GM19035 (cell line): ENCODE measurements at regions not wholly inside any gene's neighbourhood (a gene's known extent, or its start where the extent isn't known, plus 50 kb on each side); places are given as distances from the start of the nearest gene placed in this dataset.

Source experiments
- ATAC-seq: cut with Tn5 transposase; IDR thresholded peaks from one replicate; pipeline ENCODE4 v1.9.1; 2021; ENCODE audit not compliant: unreplicated experiment

DNA sequence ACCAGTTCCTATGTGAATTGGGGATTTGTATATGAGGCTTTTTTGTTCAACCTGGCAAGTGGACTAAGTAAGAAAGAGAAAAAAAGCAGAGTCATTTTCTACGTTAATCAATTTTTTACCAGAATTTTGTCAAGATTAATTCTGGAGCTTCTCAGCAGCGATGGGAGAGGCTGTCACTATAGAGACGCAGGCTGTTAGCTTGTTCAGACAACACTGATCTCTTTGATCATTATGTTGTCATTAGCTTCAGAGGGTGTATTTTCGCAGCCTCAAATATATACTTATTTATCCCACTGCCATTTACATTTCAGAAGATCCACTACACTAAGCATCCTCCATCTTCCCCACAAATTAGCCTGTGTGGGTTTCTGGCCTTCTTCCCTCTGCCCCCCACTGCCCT is 196.7 kb upstream of the PFKP start:
- no peak for ATAC-seq

DNA sequence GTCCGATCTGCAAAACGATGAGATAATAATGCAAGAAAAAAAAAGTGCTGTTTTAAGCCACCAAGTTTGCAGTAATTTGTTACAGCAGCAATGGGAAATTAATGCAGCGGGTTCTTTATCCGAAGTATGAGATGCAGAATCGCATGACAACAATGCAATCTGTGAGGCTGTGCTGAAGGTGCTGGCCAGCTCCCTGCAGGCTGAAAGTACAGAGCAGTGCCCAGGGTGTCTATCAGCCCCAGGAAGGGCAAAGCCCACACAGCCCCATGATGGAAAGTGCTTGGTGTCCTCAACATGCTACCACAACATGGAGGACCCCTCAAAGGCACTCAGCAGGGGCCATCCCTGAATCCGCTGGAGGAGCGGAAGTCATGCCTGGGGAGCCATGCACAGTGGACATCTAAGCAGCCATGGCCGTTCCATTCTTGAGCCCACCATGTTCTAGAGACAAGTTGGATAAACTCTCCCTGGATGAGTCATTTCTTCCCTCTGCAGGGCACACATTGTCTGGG is 199.5 kb upstream of the PFKP start:
- no peak for ATAC-seq

DNA sequence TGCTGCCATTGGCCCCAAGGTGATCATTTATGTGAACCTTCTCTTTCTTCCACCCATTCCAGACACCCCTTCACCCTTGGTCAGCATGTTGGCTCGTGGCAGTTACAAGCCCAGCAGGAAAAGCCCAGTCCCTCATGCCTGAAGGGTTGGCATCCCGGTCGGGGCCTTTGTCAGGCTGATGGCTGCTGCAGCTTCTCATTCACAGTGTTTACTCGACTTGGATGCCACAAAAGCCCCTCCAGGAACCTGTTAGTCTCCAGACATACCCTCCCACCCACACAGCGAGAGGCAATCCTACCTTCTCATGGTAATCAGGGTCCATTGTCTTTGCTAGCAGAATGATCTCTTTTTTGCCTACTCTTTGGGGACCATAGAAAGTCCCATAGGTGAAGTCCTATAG is 200.8 kb upstream of the PFKP start:
- ATAC-seq = no peak

DNA sequence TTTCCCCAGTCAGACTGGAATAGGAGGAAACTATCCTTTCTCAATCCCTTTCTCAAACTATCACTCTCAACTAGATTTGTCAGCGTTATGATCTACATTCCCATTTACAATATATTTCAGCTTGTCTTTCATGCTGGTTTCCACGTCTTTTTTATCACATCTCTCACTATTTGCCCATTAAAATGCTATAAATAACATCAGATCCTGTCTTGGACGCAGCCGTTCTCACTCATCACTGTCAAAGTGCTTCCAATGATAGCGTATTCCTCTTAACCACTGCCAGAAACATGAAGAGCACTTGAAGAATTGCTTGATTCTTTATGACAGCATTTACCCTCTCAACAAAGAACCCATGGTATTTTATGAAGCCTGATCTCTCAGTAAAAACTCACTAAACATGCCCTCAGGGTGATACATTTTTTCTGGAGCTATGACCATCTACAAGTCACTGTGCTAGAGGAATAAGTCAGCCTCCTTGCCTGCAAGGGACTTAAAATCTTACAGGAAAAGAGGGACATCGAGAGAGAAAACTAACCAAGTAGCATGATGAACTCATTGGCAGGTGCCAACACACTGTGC is 205.6 kb upstream of the PFKP start:
- no peak for ATAC-seq

DNA sequence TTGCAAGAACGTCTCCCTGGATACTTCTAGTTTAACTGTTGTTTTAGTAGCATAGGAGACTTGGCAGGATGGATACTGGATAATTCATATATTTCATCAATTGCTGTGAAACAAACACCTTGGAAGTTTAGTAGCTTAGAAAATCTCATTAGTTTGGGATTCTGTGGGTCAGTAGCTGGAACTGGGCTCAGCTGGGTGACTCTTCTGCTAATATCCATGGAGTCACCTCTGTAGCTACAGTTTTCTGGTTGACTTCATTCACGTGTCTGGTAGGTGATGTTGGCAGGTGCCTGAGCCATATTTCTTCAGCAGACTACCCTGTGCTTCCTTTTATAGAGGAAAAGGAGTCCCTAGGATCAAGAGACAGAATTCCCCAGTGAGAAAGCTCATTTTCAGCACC is 208.9 kb upstream of the PFKP start:
- ATAC-seq = no peak

DNA sequence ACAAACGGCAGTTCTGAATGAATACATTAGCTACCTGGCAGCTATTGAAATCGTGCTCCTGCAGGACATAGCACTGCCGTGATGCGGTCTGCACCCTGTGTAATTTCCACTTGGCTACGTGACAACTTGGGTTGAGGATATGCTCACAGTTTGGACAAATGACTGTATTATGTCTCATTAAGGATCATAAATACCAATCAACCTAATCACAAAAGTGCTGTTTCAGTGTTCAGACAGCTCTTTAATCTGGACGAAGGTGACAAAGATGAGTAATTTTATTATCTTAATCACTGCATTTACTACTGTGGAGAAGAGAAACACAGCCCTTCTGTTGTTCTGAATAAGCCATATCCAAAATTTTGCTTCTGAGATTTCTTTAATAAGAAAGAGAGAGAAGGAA is 210.8 kb upstream of the PFKP start:
- no peak for ATAC-seq

DNA sequence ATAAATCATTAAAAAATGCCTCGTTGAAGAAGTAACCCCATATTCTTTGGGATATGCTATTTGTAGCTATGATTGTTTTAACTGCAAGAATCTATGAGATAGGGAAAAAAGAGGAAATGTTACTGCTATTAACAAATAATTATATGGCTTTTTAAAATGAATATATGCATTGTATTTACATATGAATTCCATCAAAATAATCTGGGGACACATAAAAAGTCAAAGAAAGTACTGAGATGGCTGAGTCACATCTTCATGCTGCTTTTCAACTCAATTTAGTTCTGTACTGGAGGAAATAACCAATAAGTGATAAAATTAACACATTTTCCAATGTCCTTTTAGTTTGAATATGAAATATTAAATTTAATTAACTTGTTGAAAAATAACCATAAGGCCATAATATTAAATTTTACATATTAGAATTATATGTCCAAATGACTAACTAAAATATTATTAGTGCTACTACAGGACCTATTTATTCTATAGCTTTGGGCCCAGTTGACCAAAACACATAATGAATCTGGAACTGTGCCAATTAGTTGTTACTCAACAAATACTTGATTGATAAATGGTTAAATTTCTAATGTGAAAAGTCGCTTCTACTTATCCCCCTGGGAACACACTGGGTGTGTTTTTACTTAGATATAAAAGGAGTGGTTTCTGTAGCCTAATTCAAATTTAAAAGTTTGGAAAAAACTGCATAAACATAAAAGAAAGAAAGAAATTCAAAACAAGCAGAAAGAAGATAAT is 214.6 kb upstream of the PFKP start:
- no peak for ATAC-seq

DNA sequence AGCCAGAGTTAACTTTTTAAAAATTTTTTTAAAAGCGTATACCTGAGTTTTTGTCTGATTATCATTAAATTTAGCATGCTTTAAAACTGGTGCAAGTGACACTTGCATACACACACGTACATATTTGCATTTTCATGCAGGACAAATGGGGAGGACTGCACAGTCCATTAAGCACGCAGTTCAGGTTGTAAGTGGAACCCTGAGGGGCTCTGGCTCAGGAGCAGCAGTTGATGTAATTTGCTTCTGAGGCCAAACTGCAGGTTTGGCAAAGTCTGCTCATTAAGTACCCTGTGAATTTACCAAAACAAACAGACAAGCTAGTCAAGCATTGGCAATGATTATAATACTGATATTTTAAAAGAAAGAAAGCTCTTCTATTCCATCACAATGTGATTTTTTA is 215.8 kb upstream of the PFKP start:
- ATAC-seq = no peak

DNA sequence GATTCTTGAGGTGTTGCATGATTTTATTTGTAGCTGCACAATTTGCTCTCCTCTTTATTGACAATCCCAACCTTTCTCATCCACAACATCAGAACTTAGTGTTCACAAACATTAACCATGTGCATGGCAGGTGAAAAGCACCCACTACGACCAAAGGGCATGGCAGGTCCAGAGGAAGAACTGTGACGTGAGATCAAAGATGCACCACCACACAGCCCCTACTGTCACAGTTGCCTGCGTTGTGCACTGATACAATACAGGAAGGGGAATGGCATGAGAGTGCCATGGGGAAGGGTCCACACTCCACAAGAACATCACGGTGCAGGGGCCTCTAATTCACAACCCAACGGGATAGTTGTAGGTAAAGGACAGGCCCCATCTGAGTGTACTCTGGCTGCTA is 217.1 kb upstream of the PFKP start:
- ATAC-seq = no peak

DNA sequence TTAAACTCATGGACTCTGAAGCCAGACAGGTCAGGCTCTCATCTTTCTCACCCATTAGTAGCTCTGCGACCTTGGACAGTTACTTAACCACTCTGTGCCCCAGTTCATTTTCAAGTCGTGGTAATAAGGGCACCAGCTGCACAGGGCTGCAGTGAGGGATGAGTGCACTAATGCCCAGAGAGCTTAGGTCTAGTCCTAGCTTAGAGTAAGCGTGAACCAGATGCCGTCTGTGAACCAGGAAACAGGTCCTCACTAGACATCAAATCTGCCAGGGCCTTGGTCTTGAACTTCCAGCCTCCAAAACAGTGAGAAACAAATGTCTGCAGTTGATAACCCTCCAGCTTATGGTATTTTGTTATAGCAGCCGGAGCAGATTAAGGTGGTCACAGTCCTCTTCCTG is 222.4 kb upstream of the PFKP start:
- ATAC-seq = no peak

DNA sequence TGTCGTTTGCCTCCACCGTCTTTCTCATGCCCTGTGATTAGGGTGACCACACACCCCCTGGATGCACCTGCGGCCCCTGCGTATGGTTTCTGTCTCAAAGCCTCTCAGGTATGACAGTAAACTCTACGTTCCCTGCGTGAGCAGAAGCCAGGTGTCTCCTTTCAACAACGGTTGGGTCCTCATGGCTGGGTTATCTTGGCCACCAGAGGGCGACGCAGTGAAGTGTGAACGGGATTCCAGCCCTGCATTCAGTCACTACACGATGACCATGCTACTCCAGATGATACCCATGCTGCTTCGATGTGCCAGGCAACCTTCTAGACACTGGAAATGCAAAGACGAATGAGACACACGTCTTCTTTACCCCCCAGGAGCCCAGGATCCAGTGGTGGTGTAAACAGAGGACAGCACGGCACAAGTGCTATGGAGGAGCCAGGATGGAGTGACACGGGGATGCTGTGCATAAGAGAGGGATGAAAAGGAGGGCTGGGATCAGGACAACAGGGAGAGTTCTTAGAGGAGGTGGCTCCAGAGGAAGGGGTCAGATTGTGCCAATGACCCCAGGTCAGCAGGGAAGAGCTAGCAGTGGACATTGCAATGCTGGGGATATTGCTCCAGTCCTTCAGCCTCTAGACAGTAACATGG is 228.1 kb upstream of the PFKP start:
- no peak for ATAC-seq

DNA sequence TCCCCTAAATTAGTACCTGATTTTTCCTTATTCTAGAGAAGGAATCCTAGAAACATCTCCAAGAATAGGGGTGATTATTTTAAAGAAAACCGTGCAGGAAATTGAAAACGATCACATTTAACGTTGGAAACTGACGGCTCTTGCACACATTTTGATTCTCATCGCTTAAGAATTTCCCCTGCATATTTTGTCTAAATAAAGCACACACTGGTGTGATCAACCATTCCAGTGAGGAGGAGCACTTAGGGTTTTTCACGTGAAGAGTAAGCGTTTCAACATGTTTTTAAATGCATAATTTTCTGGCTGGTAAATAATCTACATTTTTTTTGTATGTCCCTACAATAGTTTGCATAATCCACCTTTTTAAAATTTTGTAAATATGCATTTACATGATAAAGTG is 229.7 kb upstream of the PFKP start:
- ATAC-seq = no peak

DNA sequence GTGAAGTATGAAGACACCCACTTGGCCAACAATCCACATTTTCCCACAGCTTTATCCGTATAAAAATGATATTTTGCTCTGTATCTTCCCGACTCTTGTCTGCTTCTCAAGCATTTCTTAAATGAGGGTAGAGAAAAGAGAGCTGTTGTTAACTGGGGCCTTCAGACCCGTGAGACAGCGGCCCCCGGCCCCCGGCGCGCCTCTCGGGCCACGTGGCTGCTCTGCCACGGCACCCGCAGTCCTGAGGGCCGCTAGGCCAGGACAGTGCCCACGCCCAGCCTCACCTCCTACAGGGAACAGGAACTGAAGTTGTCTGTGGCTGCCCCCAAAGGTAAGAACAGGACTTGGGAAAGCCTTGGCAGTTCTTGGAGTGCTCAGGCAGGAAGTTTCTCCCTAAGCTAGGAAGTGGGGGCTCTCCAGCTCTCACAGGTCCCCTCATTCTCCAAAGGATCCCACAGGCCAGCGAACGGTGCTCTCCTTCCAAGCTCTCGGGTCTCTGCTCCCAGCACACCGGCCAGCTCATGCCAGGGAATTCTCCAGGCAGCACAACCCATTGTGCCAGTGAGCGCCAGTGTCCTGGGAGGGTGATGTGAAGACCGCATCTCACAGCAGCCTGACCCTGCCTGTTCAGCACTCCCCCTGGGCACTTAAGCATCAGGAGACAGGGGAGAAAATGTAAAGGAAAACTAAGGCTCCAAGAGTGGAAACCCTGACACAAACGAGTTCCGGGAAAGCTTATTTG is 230.3 kb upstream of the PFKP start:
- no peak for ATAC-seq

DNA sequence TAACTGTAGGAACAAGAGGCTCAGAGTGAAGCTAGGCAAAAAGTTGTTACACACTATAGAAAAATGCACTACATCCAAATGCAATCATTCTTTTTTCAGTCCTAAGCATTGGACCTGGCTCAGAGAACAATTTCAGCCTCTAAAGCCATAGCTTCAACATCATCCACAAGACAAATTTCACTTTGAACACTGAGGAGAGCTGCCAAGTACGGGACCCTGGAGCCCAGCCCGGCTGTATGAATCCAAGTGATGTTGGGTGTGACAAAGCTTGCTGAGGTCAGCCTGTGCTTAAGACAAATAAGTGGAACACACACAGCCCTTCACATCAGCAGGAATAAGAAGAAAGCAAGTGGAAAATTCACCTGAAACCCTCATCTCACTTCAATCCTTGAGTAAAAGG is 233.1 kb upstream of the PFKP start:
- no peak for ATAC-seq

DNA sequence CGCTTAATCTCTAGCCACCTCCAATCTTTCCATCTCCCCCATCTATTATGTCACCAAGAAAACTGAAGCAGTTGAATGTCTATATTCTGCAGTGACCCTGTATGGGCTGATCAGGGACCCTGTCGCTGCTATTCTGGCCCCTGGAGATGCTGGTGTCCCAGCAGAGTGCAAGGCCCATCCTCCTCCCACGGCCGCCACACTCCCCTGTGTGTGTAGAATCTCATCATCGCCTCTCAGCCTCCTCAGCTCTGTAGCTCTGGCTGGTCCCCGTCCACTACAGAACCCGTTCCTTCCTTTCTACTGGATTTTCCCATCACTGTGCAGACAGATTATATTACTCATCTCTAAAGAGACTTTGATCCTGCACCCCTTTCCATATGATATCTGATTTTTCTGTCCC is 235.8 kb upstream of the PFKP start:
- ATAC-seq = no peak

DNA sequence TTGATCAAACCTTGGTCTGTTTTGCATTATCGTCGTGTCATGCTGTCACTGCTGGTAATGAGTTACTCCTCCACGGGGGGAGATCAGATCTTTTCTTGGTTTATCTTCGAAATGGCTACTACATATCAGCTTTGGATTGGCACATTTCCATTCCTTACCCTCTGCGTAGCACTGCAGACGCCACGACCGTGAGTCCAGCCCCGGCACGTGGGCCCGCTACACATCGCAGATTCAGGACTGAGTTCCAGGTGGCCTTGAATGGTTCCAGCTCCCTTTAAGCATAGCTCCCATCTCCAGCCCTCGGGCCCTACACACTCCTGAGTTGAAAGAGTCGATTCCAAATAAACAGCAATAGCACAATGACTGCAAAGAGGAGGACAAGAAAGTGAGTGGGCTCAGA is 238.6 kb upstream of the PFKP start:
- ATAC-seq = no peak

DNA sequence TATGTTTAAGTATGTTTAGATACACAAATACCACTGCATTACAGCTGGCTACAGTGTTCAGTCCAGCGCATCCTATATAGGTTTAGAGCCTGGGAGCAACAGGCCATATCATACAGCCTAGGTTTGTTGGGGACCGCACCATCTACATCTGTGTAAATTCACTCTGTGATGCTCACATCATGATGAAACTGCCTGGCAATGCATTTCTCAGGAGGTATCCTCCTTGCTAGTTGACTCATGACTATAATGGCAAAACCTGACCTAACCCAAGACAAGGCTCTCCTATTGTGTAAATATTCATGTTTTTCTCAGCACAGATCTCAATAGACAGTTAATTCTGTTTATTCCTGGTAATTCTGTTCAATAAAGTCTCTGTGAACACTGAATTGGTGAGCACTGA is 240.7 kb upstream of the PFKP start:
- no peak for ATAC-seq

DNA sequence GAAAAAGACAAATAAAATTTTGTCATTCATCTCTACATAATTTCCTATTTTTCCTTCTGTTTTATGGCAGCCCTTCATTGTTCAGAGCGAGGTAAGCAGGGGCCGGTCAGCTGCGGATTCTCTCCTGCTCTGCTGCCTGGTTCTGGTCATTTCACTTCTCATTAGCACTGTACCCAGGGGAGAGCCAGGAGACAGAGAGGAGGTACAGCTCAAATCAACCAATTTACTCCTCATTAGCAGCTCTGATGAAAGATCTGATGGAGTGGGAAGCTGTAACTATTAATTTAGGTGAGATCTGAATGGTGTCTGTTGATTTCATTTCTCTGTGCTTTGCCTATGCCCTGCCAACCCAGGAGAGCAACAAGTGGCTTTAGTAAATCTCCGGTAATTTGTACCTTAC is 241.5 kb upstream of the PFKP start:
- ATAC-seq = no peak

DNA sequence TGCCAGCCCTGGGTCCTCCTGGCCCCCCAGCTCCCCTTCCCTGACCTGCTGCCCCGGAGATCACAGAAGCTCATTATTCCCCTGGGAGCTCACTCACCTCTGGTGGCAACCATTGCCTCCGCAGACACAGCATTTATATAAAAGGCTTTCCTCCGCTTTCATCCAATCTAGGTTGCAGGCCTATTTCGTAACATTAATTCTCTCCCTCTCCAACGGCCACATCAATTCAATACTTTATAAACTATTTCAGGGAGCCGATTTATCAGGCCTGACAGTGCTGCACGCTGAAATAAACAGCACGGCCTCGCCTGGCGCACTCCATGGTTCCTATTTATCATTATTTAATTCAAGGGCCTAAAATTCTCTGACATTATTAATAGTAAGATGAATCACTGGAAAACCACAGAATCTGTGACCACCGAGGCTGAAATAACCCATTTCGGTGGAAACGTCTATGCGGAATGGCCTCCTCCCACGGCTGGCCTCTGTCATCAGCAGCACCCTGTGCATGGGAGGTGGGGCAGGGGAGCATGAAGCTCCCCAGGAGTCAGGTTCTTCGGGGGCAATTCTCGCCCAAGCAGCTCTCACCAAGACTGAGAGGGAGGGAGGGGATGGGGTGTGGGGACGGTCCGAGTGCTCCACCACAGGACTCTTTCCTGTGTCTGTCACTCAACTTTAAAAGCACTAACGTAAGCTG is 249.3 kb upstream of the PFKP start:
- no peak for ATAC-seq

DNA sequence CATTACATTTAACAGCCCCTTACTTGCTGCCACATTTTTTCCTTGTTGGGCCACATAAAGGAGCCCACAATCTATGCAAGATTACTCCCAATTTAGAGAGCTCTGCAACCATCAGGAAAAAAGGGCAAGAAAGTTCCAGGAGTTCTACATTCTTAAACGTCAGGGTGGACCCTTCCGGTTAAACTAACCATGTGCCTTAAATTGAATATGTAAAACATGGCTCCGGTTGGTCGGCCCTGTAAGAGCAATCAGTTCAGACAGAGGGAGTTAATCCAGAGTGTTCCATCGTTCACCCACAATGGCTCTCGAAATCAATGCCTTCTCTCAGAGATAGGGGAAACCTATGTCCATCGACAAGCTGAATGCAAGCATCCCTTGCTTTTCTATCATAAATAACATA is 253.7 kb upstream of the PFKP start:
- ATAC-seq = no peak

DNA sequence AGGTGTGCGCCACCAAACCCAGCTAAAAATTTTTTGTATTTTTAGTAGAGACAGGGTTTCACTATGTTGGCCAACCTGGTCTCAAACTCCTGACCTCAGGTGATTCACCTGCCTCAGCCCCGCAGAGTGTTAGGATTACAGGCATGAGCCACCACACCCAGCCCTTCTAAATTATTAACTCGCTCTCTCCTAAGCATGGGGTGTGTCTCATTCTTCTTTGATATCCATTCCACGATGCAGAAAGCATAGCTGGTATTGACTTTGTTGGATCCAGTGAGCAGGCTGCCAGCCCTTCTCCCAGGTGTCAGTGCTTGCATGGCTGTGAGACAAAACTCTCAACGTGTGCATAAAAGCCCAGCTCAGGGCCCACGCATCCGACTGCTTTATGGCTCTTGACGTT is 254.1 kb upstream of the PFKP start:
- no peak for ATAC-seq
